HepG2 (cell line): ENCODE measurements at regions not wholly inside any gene's neighbourhood (a gene's known extent, or its start where the extent isn't known, plus 50 kb on each side); places are given as distances from the start of the nearest gene placed in this dataset.

ENCODE experiments used
- CBX5 ChIP-seq: sonication (generic); formaldehyde crosslinking; IDR thresholded peaks from 2 replicates; pipeline ENCODE4 v1.4.0; 2020; ENCODE audit warnings: missing genetic modification reagents, borderline replicate concordance
- CREM ChIP-seq, 2 experiments: sonication (generic) in 1 of 2; formaldehyde crosslinking in 1 of 2; IDR thresholded peaks; 2 replicates each; pipeline versions ENCODE4 v1.4.0 to v1.6.1; 2016 to 2020; ENCODE audit warnings: antibody characterized with exemption in 1 of 2, mild to moderate bottlenecking in 1 of 2, missing genetic modification reagents in 1 of 2
- DR1 ChIP-seq: sonication (generic); formaldehyde crosslinking; IDR thresholded peaks from 2 replicates; pipeline ENCODE4 v1.8.0; 2021; ENCODE audit warnings: mild to moderate bottlenecking, missing genetic modification reagents, inconsistent platforms
- ELF1 ChIP-seq: sonication (generic); formaldehyde crosslinking; IDR thresholded peaks from 2 replicates; pipeline ENCODE4 v1.4.0; 2020; ENCODE audit warnings: missing genetic modification reagents
- ELF3 ChIP-seq: IDR thresholded peaks from 2 replicates; pipeline ENCODE4 v1.6.1; 2016; ENCODE audit warnings: missing genetic modification reagents, missing compliant biosample characterization
- HDAC2 ChIP-seq: sonication (generic); formaldehyde crosslinking; IDR thresholded peaks from 2 replicates; pipeline ENCODE4 v1.4.0; 2020; ENCODE audit warnings: missing genetic modification reagents
- HIVEP1 ChIP-seq: sonication (generic); formaldehyde crosslinking; IDR thresholded peaks from 2 replicates; pipeline ENCODE4 v1.4.0; 2020; ENCODE audit warnings: mild to moderate bottlenecking, missing genetic modification reagents
- MAX ChIP-seq: IDR thresholded peaks from 2 replicates; pipeline ENCODE4 v1.6.1; 2012; ENCODE audit warnings: inconsistent platforms
- MYPOP ChIP-seq: sonication (generic); formaldehyde crosslinking; IDR thresholded peaks from 2 replicates; pipeline ENCODE4 v1.8.1; 2023; ENCODE audit warnings: mild to moderate bottlenecking, moderate library complexity, missing genetic modification reagents
- PBX2 ChIP-seq: IDR thresholded peaks from 2 replicates; pipeline ENCODE4 v1.6.1; 2016; ENCODE audit warnings: control low read depth
- RNF2 ChIP-seq: fragments of 450-650 bp; conservative IDR thresholded peaks from 2 replicates; pipeline ENCODE4 v1.6.1; 2016; ENCODE audit warnings: low read depth
- RXRA ChIP-seq: sonication (generic); formaldehyde crosslinking; IDR thresholded peaks from 2 replicates; pipeline ENCODE4 v1.5.1; 2020; ENCODE audit warnings: missing genetic modification reagents
- RXRB ChIP-seq: IDR thresholded peaks from 2 replicates; pipeline ENCODE4 v1.6.1; 2016; ENCODE audit warnings: borderline replicate concordance, missing genetic modification reagents, missing compliant biosample characterization
- WIZ ChIP-seq: sonication (generic); formaldehyde crosslinking; IDR thresholded peaks from 2 replicates; pipeline ENCODE4 v1.5.1; 2020; ENCODE audit warnings: mild to moderate bottlenecking, missing genetic modification reagents
- XRCC5 ChIP-seq: fragments of 200-400 bp; formaldehyde crosslinking; optimal IDR thresholded peaks from 2 replicates; pipeline ENCODE3; 2017; ENCODE audit warnings: mild to moderate bottlenecking, low read length
- ZBTB14 ChIP-seq: sonication (generic); formaldehyde crosslinking; IDR thresholded peaks from 2 replicates; pipeline ENCODE4 v1.4.0; 2020; ENCODE audit warnings: missing genetic modification reagents
- ZFY ChIP-seq: sonication (generic); formaldehyde crosslinking; IDR thresholded peaks from 2 replicates; pipeline ENCODE4 v1.4.0; 2020; ENCODE audit warnings: missing genetic modification reagents
- ZMYM2 ChIP-seq: sonication (generic); formaldehyde crosslinking; IDR thresholded peaks from 2 replicates; pipeline ENCODE4 v1.8.0; 2022; ENCODE audit warnings: mild to moderate bottlenecking, missing genetic modification reagents
- ZNF275 ChIP-seq: sonication (generic); formaldehyde crosslinking; IDR thresholded peaks from 2 replicates; pipeline ENCODE4 v1.8.0; 2022; ENCODE audit warnings: missing genetic modification reagents, mild to moderate bottlenecking, inconsistent platforms, borderline replicate concordance
- ZNF280D ChIP-seq: sonication (generic); formaldehyde crosslinking; IDR thresholded peaks from 2 replicates; pipeline ENCODE4 v1.5.1; 2020; ENCODE audit warnings: mild to moderate bottlenecking, missing genetic modification reagents
- ZNF3 ChIP-seq: IDR thresholded peaks from 2 replicates; pipeline ENCODE4 v1.7.0; 2017; ENCODE audit warnings: inconsistent platforms
- ZNF382 ChIP-seq: sonication (generic); formaldehyde crosslinking; IDR thresholded peaks from 2 replicates; pipeline ENCODE4 v1.5.0; 2020; ENCODE audit warnings: missing genetic modification reagents, mild to moderate bottlenecking, borderline replicate concordance
- ZNF530 ChIP-seq: sonication (generic); formaldehyde crosslinking; IDR thresholded peaks from 2 replicates; pipeline ENCODE4 v1.5.0; 2020; ENCODE audit warnings: low read depth, mild to moderate bottlenecking, missing genetic modification reagents
- ZNF792 ChIP-seq: IDR thresholded peaks from 2 replicates; pipeline ENCODE4 v1.6.1; 2016

- peak; percentile 45; the same call in 1 of the 2 replicates for TF ChIP-seq MYPOP (CRISPR knock-in tag)
- no peak for TF ChIP-seq ZNF382 (CRISPR knock-in tag)
- TF ChIP-seq RXRA: peak; percentile 95
- TF ChIP-seq ZNF530 (CRISPR knock-in tag): no peak
- TF ChIP-seq PBX2: no peak
- peak; percentile 54; the same call in 1 of the 2 replicates for TF ChIP-seq CBX5 (CRISPR knock-in tag)
- no peak for TF ChIP-seq ZBTB14 (CRISPR knock-in tag)
- TF ChIP-seq ZFY (CRISPR knock-in tag): peak; percentile 56; the same call in 1 of the 2 replicates
- 0 out of 2 replicates have a peak, but pooled peaks have one; percentile 11 for TF ChIP-seq ELF1
- peak; percentile 32 for TF ChIP-seq XRCC5
- TF ChIP-seq ZNF3 (CRISPR knock-in tag): no peak
- TF ChIP-seq RNF2: no peak
- TF ChIP-seq HDAC2 (CRISPR knock-in tag): peak; percentile 80
- peak; percentile 90 for TF ChIP-seq RXRB (CRISPR knock-in tag)
- TF ChIP-seq DR1: no peak
- TF ChIP-seq MAX: peak; percentile 68
- peak; percentile 59 for TF ChIP-seq CREM (IDR thresholded peaks at IDR 0.05)
- TF ChIP-seq CREM (CRISPR knock-in tag; IDR thresholded peaks at IDR 0.05): no peak
- TF ChIP-seq ELF3 (CRISPR knock-in tag): peak; percentile 66
- TF ChIP-seq ZNF280D (CRISPR knock-in tag): 0 out of 2 replicates have a peak, but pooled peaks have one; percentile 31
- TF ChIP-seq HIVEP1: no peak
- TF ChIP-seq ZNF792 (CRISPR knock-in tag): peak; percentile 63; the same call in 1 of the 2 replicates
- TF ChIP-seq ZMYM2 (CRISPR knock-in tag): peak; percentile 36; the same call in 1 of the 2 replicates
- no peak for TF ChIP-seq ZNF275 (CRISPR knock-in tag)
- TF ChIP-seq WIZ (CRISPR knock-in tag): no peak
These were observed 68.4 kb upstream of the PTGR2 start (continued) for GRCh38 chr14:73783107-73783727.
